Stimulated activated CD8-positive, alpha-beta memory T cell treated with anti-CD3 and anti-CD28 coated beads, Interleukin-7, amount 100 ng/mL, for 4 hours (primary cell): ENCODE measurements at regions not wholly inside any gene's neighbourhood (a gene's known extent, or its start where the extent isn't known, plus 50 kb on each side); places are given as distances from the start of the nearest gene placed in this dataset.

Source experiments
- DNase-seq, 2 donors: peaks; one replicate each; pipeline ENCODE4 v3.0.0-alpha.2; 2020; ENCODE audit warnings: low read depth in 2 of 2

- no peak for DNase-seq
These were observed 91.6 kb downstream of the ZC3H11B start for GRCh38 chr1:219521325-219521724.

GRCh38 chr1:219520241-219520640, 92.7 kb downstream of the ZC3H11B start:
- DNase-seq: no peak

GRCh38 chr1:219518907-219519248, 94.0 kb downstream of the ZC3H11B start:
- no peak for DNase-seq

- no peak for DNase-seq
These were observed 94.6 kb downstream of the ZC3H11B start for GRCh38 chr1:219518168-219518906.

- no peak for DNase-seq
These were observed 95.9 kb downstream of the ZC3H11B start for GRCh38 chr1:219517031-219517430.

GRCh38 chr1:219514728-219515127, 98.2 kb downstream of the ZC3H11B start:
- no peak for DNase-seq

GRCh38 chr1:219507437-219507836, 105.5 kb downstream of the ZC3H11B start:
- DNase-seq: no peak

GRCh38 chr1:219506936-219507335, 106.0 kb downstream of the ZC3H11B start:
- DNase-seq: no peak

- DNase-seq: no peak
These were observed 106.4 kb downstream of the ZC3H11B start for GRCh38 chr1:219506473-219506899.

GRCh38 chr1:219505886-219506285, 107.0 kb downstream of the ZC3H11B start:
- DNase-seq: no peak

- DNase-seq: no peak
These were observed 109.3 kb downstream of the ZC3H11B start for GRCh38 chr1:219503604-219504003.

- no peak for DNase-seq
These were observed 112.5 kb downstream of the ZC3H11B start for GRCh38 chr1:219500327-219500897.

GRCh38 chr1:219498666-219499065, 114.2 kb downstream of the ZC3H11B start:
- DNase-seq: no peak

GRCh38 chr1:219495737-219496408, 117.0 kb downstream of the ZC3H11B start:
- no peak for DNase-seq

GRCh38 chr1:219492717-219493116, 120.2 kb downstream of the ZC3H11B start:
- no peak for DNase-seq

- no peak for DNase-seq
These were observed 122.3 kb downstream of the ZC3H11B start for GRCh38 chr1:219490566-219490965.

GRCh38 chr1:219489636-219490035, 123.3 kb downstream of the ZC3H11B start:
- no peak for DNase-seq

GRCh38 chr1:219488275-219488674, 124.6 kb downstream of the ZC3H11B start:
- DNase-seq: no peak

- no peak for DNase-seq
These were observed 129.4 kb downstream of the ZC3H11B start for GRCh38 chr1:219483530-219483929.

- no peak for DNase-seq
These were observed 132.9 kb downstream of the ZC3H11B start for GRCh38 chr1:219480011-219480410.

GRCh38 chr1:219478811-219479210, 134.1 kb downstream of the ZC3H11B start:
- no peak for DNase-seq

- no peak for DNase-seq
These were observed 135.0 kb downstream of the ZC3H11B start for GRCh38 chr1:219477861-219478260.

- no peak for DNase-seq
These were observed 136.2 kb downstream of the ZC3H11B start for GRCh38 chr1:219476716-219477115.
